Fibroblast of villous mesenchyme (primary cell): ENCODE measurements at regions not wholly inside any gene's neighbourhood (a gene's known extent, or its start where the extent isn't known, plus 50 kb on each side); places are given as distances from the start of the nearest gene placed in this dataset.

Experiments
- DNase-seq: peaks from one replicate; pipeline ENCODE4 v3.0.0-alpha.2; 2010; ENCODE audit warnings: low read depth
- H3K4me3 ChIP-seq: 2 replicates; pipeline ENCODE4 v1.5.1; 2011; ENCODE audit warnings: low read depth, mild to moderate bottlenecking, low read length
- CTCF ChIP-seq: IDR thresholded peaks from 2 replicates; pipeline ENCODE4 v1.5.1; 2012; ENCODE audit warnings: low read depth, mild to moderate bottlenecking, low read length; ENCODE audit not compliant: insufficient read depth

- no peak overlapping the region for H3K4me3 ChIP-seq
- no peak for DNase-seq
- TF ChIP-seq CTCF, result no peak
These were observed 353.1 kb downstream of the CMPK2 start for GRCh38 chr2:6512589-6512988.

GRCh38 chr2:6516674-6517073 is 349.0 kb downstream of the CMPK2 start:
- DNase-seq, result no peak
- no peak for TF ChIP-seq CTCF
- H3K4me3 ChIP-seq, result no peak overlapping the region

- TF ChIP-seq CTCF, result no peak
- no peak overlapping the region for H3K4me3 ChIP-seq
- no peak for DNase-seq
These were observed 347.3 kb downstream of the CMPK2 start for GRCh38 chr2:6518361-6518760.

GRCh38 chr2:6523476-6523875 is 342.2 kb downstream of the CMPK2 start:
- no peak for TF ChIP-seq CTCF
- no peak for DNase-seq
- no peak overlapping the region for H3K4me3 ChIP-seq

- no peak for TF ChIP-seq CTCF
- H3K4me3 ChIP-seq, result no peak overlapping the region
- peak; percentile 42 for DNase-seq
These were observed 340.8 kb downstream of the CMPK2 start for GRCh38 chr2:6524691-6525474.

- no peak overlapping the region for H3K4me3 ChIP-seq
- TF ChIP-seq CTCF, result no peak
- no peak for DNase-seq
These were observed 340.2 kb downstream of the CMPK2 start for GRCh38 chr2:6525475-6525964.
